ENCODE measurements at regions not wholly inside any gene's neighbourhood (a gene's known extent, or its start where the extent isn't known, plus 50 kb on each side); places are given as distances from the start of the nearest gene placed in this dataset.

DNA sequence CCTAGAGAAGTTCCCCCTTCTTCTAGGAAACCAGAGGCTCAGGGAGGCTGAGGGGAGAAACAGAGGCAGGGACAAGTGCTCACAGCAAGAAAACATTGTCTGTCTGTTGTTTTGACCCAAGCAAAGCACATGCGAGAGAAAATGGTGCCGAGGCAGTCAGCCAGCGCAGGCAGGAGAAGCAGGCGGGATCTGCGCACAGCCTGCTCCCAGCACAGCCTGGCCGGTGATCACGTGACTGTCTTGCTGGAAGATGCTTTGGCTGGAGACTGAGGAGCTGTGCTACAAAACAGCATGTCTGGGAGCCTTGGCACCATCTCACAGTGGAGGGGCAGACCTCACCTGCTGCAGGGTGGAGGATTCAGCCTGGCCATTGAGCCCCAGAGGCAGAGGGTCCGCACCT, 93.7 kb upstream of the MYCN start:
- TF ChIP-seq, protein P1, sequence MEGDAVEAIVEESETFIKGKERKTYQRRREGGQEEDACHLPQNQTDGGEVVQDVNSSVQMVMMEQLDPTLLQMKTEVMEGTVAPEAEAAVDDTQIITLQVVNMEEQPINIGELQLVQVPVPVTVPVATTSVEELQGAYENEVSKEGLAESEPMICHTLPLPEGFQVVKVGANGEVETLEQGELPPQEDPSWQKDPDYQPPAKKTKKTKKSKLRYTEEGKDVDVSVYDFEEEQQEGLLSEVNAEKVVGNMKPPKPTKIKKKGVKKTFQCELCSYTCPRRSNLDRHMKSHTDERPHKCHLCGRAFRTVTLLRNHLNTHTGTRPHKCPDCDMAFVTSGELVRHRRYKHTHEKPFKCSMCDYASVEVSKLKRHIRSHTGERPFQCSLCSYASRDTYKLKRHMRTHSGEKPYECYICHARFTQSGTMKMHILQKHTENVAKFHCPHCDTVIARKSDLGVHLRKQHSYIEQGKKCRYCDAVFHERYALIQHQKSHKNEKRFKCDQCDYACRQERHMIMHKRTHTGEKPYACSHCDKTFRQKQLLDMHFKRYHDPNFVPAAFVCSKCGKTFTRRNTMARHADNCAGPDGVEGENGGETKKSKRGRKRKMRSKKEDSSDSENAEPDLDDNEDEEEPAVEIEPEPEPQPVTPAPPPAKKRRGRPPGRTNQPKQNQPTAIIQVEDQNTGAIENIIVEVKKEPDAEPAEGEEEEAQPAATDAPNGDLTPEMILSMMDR (IDR thresholded peaks at IDR 0.05) = no peak
- TF ChIP-seq POLR2A (IDR thresholded peaks at IDR 0.05) = no peak
